GM18951 (cell line): ENCODE measurements at regions not wholly inside any gene's neighbourhood (a gene's known extent, or its start where the extent isn't known, plus 50 kb on each side); places are given as distances from the start of the nearest gene placed in this dataset.

Source experiments
- POLR2A ChIP-seq: IDR thresholded peaks from 4 replicates; pipeline ENCODE4 v1.6.1; 2011; ENCODE audit warnings: mild to moderate bottlenecking; ENCODE audit not compliant: insufficient read length, insufficient read depth; ENCODE audit errors: extremely low read depth
- in situ Hi-C: fragments of 300-500 bp; cut with MboI; formaldehyde crosslinking; loops from one replicate; pipeline ENCODE4 v1.12.0; 2022; ENCODE audit warnings: low sequenced_read_pairs, mixed read lengths, inconsistent platforms; ENCODE audit not compliant: unreplicated experiment

GRCh38 chr10:117427356-117427755, 52.1 kb upstream of the PDZD8 start:
- no peak for TF ChIP-seq POLR2A
- in situ Hi-C loops: no loop called here

- no peak for TF ChIP-seq POLR2A
- in situ Hi-C loops: no loop called here
These were observed 50.8 kb upstream of the PDZD8 start for GRCh38 chr10:117425974-117426566.

GRCh38 chr10:117424883-117425649, 49.8 kb upstream of the PDZD8 start:
- in situ Hi-C loops: no loop called here

More at GRCh38 chr10:117424883-117425649, 49.8 kb upstream of the PDZD8 start:
- TF ChIP-seq POLR2A: no peak
